ENCODE measurements at regions not wholly inside any gene's neighbourhood (a gene's known extent, or its start where the extent isn't known, plus 50 kb on each side); places are given as distances from the start of the nearest gene placed in this dataset.
"Not testable (repeated sequence)": the region's sequence is repeated elsewhere in the genome, so short reads cannot be mapped to it uniquely, and the experiment has no call there.

DNA sequence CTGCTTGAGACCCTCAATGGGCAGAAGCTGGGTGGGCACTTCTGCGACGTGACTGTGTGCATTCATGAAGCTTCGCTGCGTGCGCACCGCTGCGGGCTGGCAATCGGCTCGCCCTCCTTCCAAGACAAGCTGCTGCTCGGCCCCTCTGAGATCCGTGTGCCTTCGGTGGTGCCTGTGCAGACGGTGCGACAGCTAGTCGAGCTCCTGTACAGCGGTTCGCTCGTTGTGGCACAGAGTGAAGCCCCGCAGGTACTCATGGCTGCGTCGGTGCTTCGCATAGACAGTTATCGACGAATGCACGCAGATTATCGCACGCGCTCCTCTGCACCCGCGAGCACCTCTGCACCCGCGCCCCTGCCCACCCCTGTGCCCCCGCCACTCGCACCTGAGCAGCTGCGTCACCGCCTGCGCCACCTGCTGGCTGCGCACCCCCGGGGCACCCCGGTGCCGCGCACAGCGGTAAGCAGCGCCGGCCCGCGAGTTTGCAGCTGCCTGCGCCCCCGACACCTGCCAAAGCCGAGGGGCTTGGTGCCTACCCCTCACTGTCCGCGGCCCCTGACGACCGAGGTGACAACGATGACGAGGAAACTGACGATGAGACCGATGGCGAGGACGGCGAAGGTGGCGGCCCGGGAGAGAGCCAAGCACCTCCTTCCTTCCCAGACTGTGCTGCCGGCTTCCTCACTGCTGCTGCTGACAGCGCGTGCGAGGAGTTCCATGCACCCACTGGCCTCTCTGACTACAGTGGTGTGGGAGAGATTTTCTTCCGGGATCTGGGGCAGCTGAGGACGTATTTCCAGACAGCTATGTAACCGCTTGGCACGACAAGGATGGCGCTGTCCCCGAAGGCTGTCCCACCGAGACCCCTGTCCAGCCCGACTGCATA is 89.2 kb downstream of the LIMS4 start:
- TF ChIP-seq POLR2A (IDR thresholded peaks at IDR 0.05), result not testable (repeated sequence)
- TF ChIP-seq, protein P1, sequence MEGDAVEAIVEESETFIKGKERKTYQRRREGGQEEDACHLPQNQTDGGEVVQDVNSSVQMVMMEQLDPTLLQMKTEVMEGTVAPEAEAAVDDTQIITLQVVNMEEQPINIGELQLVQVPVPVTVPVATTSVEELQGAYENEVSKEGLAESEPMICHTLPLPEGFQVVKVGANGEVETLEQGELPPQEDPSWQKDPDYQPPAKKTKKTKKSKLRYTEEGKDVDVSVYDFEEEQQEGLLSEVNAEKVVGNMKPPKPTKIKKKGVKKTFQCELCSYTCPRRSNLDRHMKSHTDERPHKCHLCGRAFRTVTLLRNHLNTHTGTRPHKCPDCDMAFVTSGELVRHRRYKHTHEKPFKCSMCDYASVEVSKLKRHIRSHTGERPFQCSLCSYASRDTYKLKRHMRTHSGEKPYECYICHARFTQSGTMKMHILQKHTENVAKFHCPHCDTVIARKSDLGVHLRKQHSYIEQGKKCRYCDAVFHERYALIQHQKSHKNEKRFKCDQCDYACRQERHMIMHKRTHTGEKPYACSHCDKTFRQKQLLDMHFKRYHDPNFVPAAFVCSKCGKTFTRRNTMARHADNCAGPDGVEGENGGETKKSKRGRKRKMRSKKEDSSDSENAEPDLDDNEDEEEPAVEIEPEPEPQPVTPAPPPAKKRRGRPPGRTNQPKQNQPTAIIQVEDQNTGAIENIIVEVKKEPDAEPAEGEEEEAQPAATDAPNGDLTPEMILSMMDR (IDR thresholded peaks at IDR 0.05), result not testable (repeated sequence)
